H1 (cell line): ENCODE measurements at regions not wholly inside any gene's neighbourhood (a gene's known extent, or its start where the extent isn't known, plus 50 kb on each side); places are given as distances from the start of the nearest gene placed in this dataset.

Source experiments
- BCL11A ChIP-seq, 2 experiments: IDR thresholded peaks; one replicate each; pipeline ENCODE4 v1.6.1; 2011; ENCODE audit warnings: low read depth in 2 of 2, low read length in 2 of 2, mild to moderate bottlenecking in 2 of 2
- CHD7 ChIP-seq: fragments of 300-600 bp; sonication (generic); IDR thresholded peaks from 2 replicates; pipeline ENCODE4 v1.7.1; 2012; ENCODE audit warnings: low read length, moderate library complexity, mild to moderate bottlenecking, inconsistent platforms; ENCODE audit not compliant: insufficient replicate concordance
- CREB1 ChIP-seq: IDR thresholded peaks from 2 replicates; pipeline ENCODE4 v1.6.1; 2012; ENCODE audit warnings: inconsistent platforms
- EP300 ChIP-seq, 2 experiments: IDR thresholded peaks; 1 replicate in 1 of 2; 2 replicates in 1 of 2; pipeline ENCODE4 v1.6.1; 2011 to 2012; ENCODE audit warnings: low read depth in 2 of 2, low read length in 2 of 2, mild to moderate bottlenecking in 2 of 2, borderline replicate concordance in 1 of 2, inconsistent platforms in 1 of 2, moderate library complexity in 1 of 2
- EZH2 ChIP-seq: fragments of 200-600 bp; sonication (generic); IDR thresholded peaks from 2 replicates; pipeline ENCODE4 v1.7.1; 2012; ENCODE audit warnings: low read depth, mild to moderate bottlenecking, moderate library complexity, low read length, inconsistent platforms; ENCODE audit not compliant: severe bottlenecking
- FOSL1 ChIP-seq: IDR thresholded peaks from 2 replicates; pipeline ENCODE4 v1.6.1; 2011; ENCODE audit warnings: mild to moderate bottlenecking, low read depth, low read length, moderate library complexity; ENCODE audit not compliant: insufficient read depth
- JUN ChIP-seq: IDR thresholded peaks from 2 replicates; pipeline ENCODE4 v1.6.1; 2011; ENCODE audit warnings: low read depth, mild to moderate bottlenecking, improper control_type of control experiment, low read length
- KDM1A ChIP-seq: fragments of 200-600, 300-600 bp; sonication (generic); IDR thresholded peaks from 2 replicates; pipeline ENCODE4 v1.7.1; 2016; ENCODE audit warnings: mild to moderate bottlenecking, low read length, borderline replicate concordance
- POLR2A ChIP-seq, 2 experiments: IDR thresholded peaks; 1 replicate in 1 of 2; 2 replicates in 1 of 2; pipeline ENCODE4 v1.6.1; 2011; ENCODE audit warnings: low read depth in 2 of 2, low read length in 2 of 2, mild to moderate bottlenecking in 2 of 2; ENCODE audit errors: control extremely low read depth in 1 of 2
- RXRA ChIP-seq: IDR thresholded peaks from 2 replicates; pipeline ENCODE4 v1.6.1; 2011; ENCODE audit warnings: low read depth, mild to moderate bottlenecking, low read length, moderate library complexity; ENCODE audit not compliant: insufficient read depth

GRCh38 chrX:27350476-27350875, 112.7 kb downstream of the PPP4R3C start (continued):
- TF ChIP-seq CHD7 (no peak), CREB1 (no peak), EZH2 (no peak), BCL11A (IDR thresholded peaks at IDR 0.05; ENCODE audit: low read depth in 2 of 2, low read length in 2 of 2) (no peak), EP300 (IDR thresholded peaks at IDR 0.05; ENCODE audit: borderline replicate concordance in 1 of 2, low read depth in 2 of 2, low read length in 2 of 2) (no peak), RXRA (no peak), KDM1A (no peak), JUN (no peak), POLR2A (IDR thresholded peaks at IDR 0.05; ENCODE audit: control extremely low read depth in 1 of 2, low read depth in 2 of 2, low read length in 2 of 2) (no peak), FOSL1 (no peak)
